GM12865 (cell line): ENCODE measurements at regions not wholly inside any gene's neighbourhood (a gene's known extent, or its start where the extent isn't known, plus 50 kb on each side); places are given as distances from the start of the nearest gene placed in this dataset.
A peak's percentile ranks its signal among the peaks of the same experiment; 100 is the strongest.

Experiments used
- DNase-seq: peaks from one replicate; pipeline ENCODE4 v3.0.0; 2010; ENCODE audit warnings: low read depth
- H3K4me3 ChIP-seq: 2 replicates; pipeline ENCODE4 v1.5.1; 2011; ENCODE audit warnings: mild to moderate bottlenecking, low read depth, low read length, control low read depth
- CTCF ChIP-seq: IDR thresholded peaks from 2 replicates; pipeline ENCODE4 v1.5.1; 2011; ENCODE audit warnings: low read length, control low read depth, low read depth, inconsistent platforms; ENCODE audit not compliant: insufficient read depth; ENCODE audit errors: missing control alignments

DNA sequence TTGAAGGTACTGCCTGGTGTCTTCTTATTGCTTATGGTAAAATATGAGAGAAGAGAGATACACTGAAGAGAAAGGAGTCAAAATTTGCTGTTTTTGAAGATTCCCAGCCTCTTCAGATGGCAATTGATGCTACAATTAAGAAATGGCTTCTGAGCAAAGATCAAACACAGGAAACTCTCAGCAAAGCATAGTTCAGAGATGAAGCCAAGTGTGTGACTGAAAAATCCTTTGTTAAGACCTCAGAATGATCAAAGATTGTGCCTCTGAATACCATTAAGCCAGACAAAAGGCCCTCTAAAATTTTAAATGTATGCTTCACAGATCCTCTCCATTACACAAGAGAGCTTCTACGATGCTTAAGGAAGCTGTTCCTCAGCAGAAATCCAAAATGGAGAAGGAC lies 216.3 kb downstream of the UXS1 start:
- H3K4me3 ChIP-seq, result no peak overlapping the region
- DNase-seq, result no peak
- TF ChIP-seq CTCF, result no peak

DNA sequence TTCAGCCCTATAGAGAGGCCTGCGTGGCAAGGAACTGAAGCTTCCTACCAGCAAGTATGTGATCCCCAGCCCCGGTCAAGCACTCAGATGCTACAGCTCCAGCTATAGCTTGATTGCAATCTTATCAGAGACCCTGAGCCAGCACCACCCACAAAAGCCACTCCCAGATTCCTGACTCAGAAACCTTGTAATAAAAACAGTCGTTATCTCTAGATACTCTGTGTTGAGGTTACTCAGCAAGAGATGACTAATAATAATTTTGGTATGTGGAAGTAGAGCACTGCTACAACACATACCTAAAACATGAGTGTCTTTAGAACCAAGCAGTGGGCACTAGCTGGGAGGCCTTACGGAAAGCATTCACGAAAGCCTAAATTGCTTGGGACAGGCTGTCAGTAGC lies 216.9 kb downstream of the UXS1 start:
- H3K4me3 ChIP-seq, result no peak overlapping the region
- TF ChIP-seq CTCF, result no peak
- DNase-seq, result no peak

- no peak for TF ChIP-seq CTCF
- DNase-seq, result no peak
- H3K4me3 ChIP-seq, result no peak overlapping the region
Measured at GRCh38 chr2:105974812-105975211, 219.3 kb downstream of the UXS1 start.

GRCh38 chr2:105972927-105973326 lies 221.2 kb downstream of the UXS1 start:
- no peak overlapping the region for H3K4me3 ChIP-seq
- no peak for DNase-seq
- no peak for TF ChIP-seq CTCF

- no peak for TF ChIP-seq CTCF
Measured at GRCh38 chr2:105972246-105972645, 221.9 kb downstream of the UXS1 start.

GRCh38 chr2:105969552-105969951 lies 224.5 kb downstream of the UXS1 start:
- peak; percentile 29 for TF ChIP-seq CTCF
- H3K4me3 ChIP-seq, result no peak overlapping the region
- DNase-seq, result peak; percentile 30

More at GRCh38 chr2:105972246-105972645, 221.9 kb downstream of the UXS1 start:
- DNase-seq, result no peak
- H3K4me3 ChIP-seq, result no peak overlapping the region

DNA sequence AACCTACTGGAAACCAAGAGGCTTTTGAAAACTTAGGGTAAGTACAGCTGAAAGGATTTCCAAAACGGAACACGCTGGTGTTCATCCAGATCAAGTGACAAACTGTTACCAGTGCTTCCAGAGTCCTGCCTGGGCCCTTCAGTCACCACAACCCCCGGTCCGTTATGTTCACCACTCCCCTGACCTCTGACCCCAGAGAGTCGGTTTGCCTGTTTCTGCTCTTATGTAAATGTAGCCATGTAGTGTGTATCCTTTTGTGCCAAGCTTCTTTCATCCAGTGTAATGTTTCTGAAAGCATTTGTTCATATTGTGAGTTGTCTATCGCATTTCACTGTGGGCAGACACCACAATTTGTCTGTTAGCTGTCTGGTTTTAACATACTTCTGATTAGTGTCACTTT lies 217.5 kb downstream of the NCK2 start:
- no peak for TF ChIP-seq CTCF
- H3K4me3 ChIP-seq, result no peak overlapping the region
- DNase-seq, result no peak
